AG09309 (cell line): ENCODE measurements at regions not wholly inside any gene's neighbourhood (a gene's known extent, or its start where the extent isn't known, plus 50 kb on each side); places are given as distances from the start of the nearest gene placed in this dataset.

ENCODE experiments used
- DNase-seq: peaks from one replicate; pipeline ENCODE4 v3.0.0-alpha.2; 2010; ENCODE audit warnings: low read depth
- H3K4me3 ChIP-seq: 2 replicates; pipeline ENCODE4 v1.5.1; 2011; ENCODE audit warnings: mild to moderate bottlenecking, low read depth, low read length, moderate library complexity; ENCODE audit not compliant: control insufficient read depth
- CTCF ChIP-seq: IDR thresholded peaks from 2 replicates; pipeline ENCODE4 v1.5.1; 2011; ENCODE audit warnings: mild to moderate bottlenecking, low read depth, low read length, inconsistent platforms; ENCODE audit not compliant: insufficient read depth, control insufficient read depth; ENCODE audit errors: missing control alignments

- H3K4me3 ChIP-seq: no peak overlapping the region
- no peak for DNase-seq
- TF ChIP-seq CTCF: no peak
Observed at GRCh38 chr9:23447166-23447565, 378.9 kb downstream of the ELAVL2 start.

- TF ChIP-seq CTCF: no peak
- H3K4me3 ChIP-seq: no peak overlapping the region
Observed at GRCh38 chr9:23447944-23448343, 378.1 kb downstream of the ELAVL2 start.

GRCh38 chr9:23451802-23452418 lies 374.1 kb downstream of the ELAVL2 start:
- DNase-seq: no peak
- no peak for TF ChIP-seq CTCF
- no peak overlapping the region for H3K4me3 ChIP-seq

More at GRCh38 chr9:23447944-23448343, 378.1 kb downstream of the ELAVL2 start:
- DNase-seq: no peak

GRCh38 chr9:23464275-23464674 lies 361.8 kb downstream of the ELAVL2 start:
- H3K4me3 ChIP-seq: no peak overlapping the region
- no peak for DNase-seq
- TF ChIP-seq CTCF: no peak

GRCh38 chr9:23467276-23467675 lies 358.8 kb downstream of the ELAVL2 start:
- no peak for DNase-seq
- TF ChIP-seq CTCF: no peak
- no peak overlapping the region for H3K4me3 ChIP-seq

- TF ChIP-seq CTCF: no peak
- DNase-seq: no peak
- H3K4me3 ChIP-seq: no peak overlapping the region
Observed at GRCh38 chr9:23477908-23478307, 348.1 kb downstream of the ELAVL2 start.

GRCh38 chr9:23483566-23483965 lies 342.5 kb downstream of the ELAVL2 start:
- TF ChIP-seq CTCF: no peak
- no peak overlapping the region for H3K4me3 ChIP-seq
- DNase-seq: no peak
